AG04450 (cell line): ENCODE measurements at regions not wholly inside any gene's neighbourhood (a gene's known extent, or its start where the extent isn't known, plus 50 kb on each side); places are given as distances from the start of the nearest gene placed in this dataset.
A peak's percentile ranks its signal among the peaks of the same experiment; 100 is the strongest.

ENCODE experiments used
- CTCF ChIA-PET: fragments of 300-600, 350-600 bp; formaldehyde crosslinking; extraction: SDS; loops from one replicate; lab custom pipeline; 2022; ENCODE audit warnings: antibody characterized with exemption, inconsistent platforms; lab: Charles Lee
- POLR2A ChIA-PET: fragments of 350-600 bp; formaldehyde crosslinking; extraction: SDS; loops from one replicate; lab custom pipeline; 2021; ENCODE audit warnings: antibody characterized with exemption, inconsistent platforms; lab: Yijun Ruan, JAX
- DNase-seq: peaks from one replicate; pipeline ENCODE4 v3.0.0-alpha.2; 2011; ENCODE audit warnings: low read depth, low spot score
- H3K27ac ChIP-seq: one replicate; pipeline ENCODE4 v1.5.1; 2012; ENCODE audit warnings: low read depth, low read length, control low read depth
- H3K27me3 ChIP-seq: one replicate; pipeline ENCODE4 v1.6.0; 2012; ENCODE audit warnings: low read length; ENCODE audit not compliant: control insufficient read depth, insufficient read depth
- H3K4me3 ChIP-seq: 2 replicates; pipeline ENCODE4 v1.5.1; 2011; ENCODE audit warnings: mild to moderate bottlenecking, low read depth, low read length, control low read depth
- H3K9me3 ChIP-seq: 2 replicates; pipeline ENCODE4 v1.5.1; 2012; ENCODE audit warnings: low read length; ENCODE audit not compliant: control insufficient read depth, insufficient read depth
- TF ChIP-seq, protein P1 (sequence below): IDR thresholded peaks from 2 replicates; pipeline ENCODE4 v1.5.1; 2011; ENCODE audit warnings: low read depth, low read length, control low read depth, inconsistent platforms

DNA sequence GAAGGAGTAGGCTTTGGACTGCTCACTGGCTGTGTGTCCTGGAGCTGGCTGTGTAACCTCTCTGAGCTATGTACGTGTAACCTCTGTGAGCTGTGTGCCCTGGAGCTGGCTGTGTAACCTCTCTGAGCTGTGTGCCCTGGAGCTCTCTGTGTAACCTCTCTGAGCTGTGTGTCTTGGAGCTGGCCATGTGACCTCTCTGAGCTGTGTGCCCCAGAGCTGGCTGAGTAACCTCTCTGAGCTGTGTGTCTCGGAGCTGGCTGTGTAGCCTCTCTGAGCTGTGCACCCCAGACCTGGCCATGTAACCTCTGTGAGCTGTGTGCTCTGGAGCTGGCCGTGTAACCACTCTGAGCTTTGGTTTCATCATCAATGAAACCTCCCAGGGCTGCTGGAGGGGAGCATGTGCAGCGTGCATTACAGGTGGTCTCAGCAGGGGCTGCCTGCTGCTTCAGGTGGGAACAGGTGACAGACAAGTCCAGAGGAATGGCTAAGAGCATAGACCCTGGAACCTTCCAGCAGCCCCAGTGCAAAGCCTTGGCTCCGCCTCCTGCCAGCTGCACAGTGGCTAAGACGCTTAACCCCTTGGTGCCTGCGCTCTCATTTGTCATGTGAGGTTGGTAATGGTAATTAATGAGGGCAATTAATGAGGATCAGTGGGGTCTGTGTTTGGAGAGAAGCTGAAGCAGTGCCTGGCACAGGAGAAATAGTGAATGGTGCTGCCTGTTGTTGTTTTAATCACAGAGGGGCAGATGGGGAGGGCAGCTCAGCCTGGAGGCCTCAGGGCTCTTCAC, 86.7 kb downstream of the KATNIP start:
- CTCF ChIA-PET: interaction anchor here (0.5 to 0.8 kb wide), 4 partner anchors 26 to 581 kb away, joined by 3 to 7 read pairs (median 4); no protein-coding TSS in a partner anchor
- Histone ChIP-seq H3K9me3 (peaks cover 2% of the 10 kb centered on the region; the same call in 1 of the 2 replicates), H3K27me3 (no peaks in the 10 kb centered on the region), H3K27ac (no peak overlapping the region), H3K4me3 (no peak overlapping the region)
- DNase-seq: no peak
- POLR2A ChIA-PET: no interaction called here
- TF ChIP-seq, protein P1, sequence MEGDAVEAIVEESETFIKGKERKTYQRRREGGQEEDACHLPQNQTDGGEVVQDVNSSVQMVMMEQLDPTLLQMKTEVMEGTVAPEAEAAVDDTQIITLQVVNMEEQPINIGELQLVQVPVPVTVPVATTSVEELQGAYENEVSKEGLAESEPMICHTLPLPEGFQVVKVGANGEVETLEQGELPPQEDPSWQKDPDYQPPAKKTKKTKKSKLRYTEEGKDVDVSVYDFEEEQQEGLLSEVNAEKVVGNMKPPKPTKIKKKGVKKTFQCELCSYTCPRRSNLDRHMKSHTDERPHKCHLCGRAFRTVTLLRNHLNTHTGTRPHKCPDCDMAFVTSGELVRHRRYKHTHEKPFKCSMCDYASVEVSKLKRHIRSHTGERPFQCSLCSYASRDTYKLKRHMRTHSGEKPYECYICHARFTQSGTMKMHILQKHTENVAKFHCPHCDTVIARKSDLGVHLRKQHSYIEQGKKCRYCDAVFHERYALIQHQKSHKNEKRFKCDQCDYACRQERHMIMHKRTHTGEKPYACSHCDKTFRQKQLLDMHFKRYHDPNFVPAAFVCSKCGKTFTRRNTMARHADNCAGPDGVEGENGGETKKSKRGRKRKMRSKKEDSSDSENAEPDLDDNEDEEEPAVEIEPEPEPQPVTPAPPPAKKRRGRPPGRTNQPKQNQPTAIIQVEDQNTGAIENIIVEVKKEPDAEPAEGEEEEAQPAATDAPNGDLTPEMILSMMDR: no peak

DNA sequence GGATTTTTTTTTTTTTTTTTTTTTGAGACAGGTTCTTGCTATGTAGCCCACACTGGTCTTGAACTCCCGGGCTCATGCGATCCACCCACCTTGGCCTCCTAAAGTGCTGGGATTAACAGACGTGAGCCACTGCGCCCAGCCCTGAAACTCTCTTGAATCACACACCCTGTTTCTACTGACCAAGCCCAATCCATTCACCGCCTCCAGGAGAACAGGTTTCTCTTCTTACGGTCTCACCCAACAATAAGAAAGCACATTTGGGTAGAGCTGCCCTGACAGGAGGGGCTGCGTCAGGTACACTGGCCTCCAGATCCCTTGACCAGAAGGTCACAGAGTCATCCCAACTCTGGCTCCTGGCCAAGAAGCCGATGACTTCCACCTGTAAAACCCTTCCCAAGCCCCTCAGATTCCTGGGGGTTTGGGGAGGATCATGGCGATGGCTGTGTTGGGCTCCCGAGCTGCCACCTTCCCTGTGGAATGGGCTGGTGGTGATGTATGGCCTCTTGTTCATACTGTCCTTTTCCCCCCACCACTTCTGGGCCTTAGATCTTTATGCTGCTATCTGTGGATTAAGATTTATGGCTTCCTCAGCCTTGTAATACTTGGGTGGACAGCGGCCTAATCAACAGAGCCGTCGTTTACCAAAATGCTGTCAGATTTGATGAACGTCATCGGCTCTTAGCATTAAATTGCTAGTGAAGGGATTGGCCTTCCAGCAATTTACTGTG, 89.1 kb downstream of the KATNIP start:
- no peak for DNase-seq
- no peak overlapping the region for H3K27ac ChIP-seq
- no peaks in the 10 kb centered on the region for H3K27me3 ChIP-seq
- ChIA-PET CTCF (interaction anchor here (0.5 to 3.1 kb wide), 28 partner anchors 9 to 432 kb away, joined by 3 to 49 read pairs (median 5); partner anchors contain the start of gene KATNIP), POLR2A (interaction anchor here (0.6 kb wide), 1 partner anchor 94 kb away, joined by 4 read pairs; no protein-coding TSS in a partner anchor)
- H3K4me3 ChIP-seq: no peak overlapping the region
- TF ChIP-seq, protein P1: no peak
- peaks cover 4% of the 10 kb centered on the region; the same call in 1 of the 2 replicates for H3K9me3 ChIP-seq

DNA sequence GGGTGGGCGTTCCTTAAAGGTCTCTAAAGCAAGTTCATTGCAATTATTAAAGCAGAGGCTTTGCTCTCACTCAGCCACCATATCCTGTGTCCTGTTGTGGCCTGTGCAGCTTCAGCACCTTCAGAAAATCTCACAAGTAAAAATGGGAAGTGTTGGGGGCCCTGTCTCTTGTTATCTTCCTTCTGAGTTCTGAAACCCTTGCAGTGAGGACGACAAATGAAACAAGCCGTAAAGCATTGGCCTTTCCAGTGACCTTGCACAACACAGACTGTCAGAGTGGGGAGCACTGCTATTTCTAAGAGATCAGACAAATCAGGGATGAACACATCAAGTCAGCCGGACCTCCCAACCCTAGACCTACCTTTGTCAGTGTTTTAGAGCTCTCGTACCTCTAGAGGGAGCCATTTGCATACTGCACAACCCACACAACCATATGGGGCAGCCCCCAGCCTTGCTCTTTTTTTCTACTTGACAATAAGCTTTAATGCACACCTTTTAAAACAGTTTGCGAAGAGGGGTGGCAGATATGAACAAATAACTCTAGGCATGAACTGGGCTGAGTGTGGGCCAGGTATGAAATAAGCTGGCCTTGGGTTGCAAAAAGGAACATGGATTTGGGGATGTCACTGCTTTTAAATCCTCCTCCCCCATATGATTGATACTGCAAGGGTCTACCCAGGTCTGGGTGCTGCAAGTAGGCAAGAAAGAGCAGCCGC, 89.8 kb downstream of the KATNIP start:
- ChIA-PET POLR2A (interaction anchor here (0.6 kb wide), 1 partner anchor 95 kb away, joined by 4 read pairs; no protein-coding TSS in a partner anchor), CTCF (interaction anchor here (0.5 to 3.1 kb wide), 47 partner anchors 8 to 498 kb away, joined by 3 to 49 read pairs (median 4); partner anchors contain the start of gene KATNIP)
- Histone ChIP-seq H3K4me3 (no peak overlapping the region), H3K27me3 (no peaks in the 10 kb centered on the region), H3K27ac (no peak overlapping the region), H3K9me3 (peaks cover 4% of the 10 kb centered on the region; the same call in 1 of the 2 replicates)
- TF ChIP-seq, protein P1: peak; percentile 89
- DNase-seq: peak; percentile 18

DNA sequence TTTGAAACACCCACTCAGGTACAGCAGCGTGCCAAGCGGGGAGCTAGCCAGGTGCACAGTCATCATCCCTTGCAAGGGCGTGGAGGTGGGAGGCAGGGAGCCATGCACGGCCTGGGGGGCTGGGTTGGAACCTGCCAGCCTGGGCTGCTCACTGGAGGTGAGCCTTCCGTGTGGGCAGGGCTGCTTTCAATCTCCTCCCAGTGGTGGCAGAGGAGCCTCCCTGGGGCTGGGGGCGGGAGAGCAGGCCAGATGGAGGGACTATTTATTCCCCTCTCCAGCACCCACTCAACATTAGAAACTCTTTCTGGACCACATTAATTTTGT, 90.3 kb downstream of the KATNIP start:
- ChIA-PET CTCF (interaction anchor here (0.6 to 3.1 kb wide), 47 partner anchors 9 to 513 kb away, joined by 3 to 49 read pairs (median 4); partner anchors contain the start of gene KATNIP), POLR2A (no interaction called here)
- H3K27ac ChIP-seq: no peak overlapping the region
- no peak overlapping the region for H3K4me3 ChIP-seq
- H3K9me3 ChIP-seq: peaks cover 4% of the 10 kb centered on the region; the same call in 1 of the 2 replicates
- no peaks in the 10 kb centered on the region for H3K27me3 ChIP-seq
- no peak for DNase-seq
- TF ChIP-seq, protein P1: no peak
